ENCODE measurements at regions not wholly inside any gene's neighbourhood (a gene's known extent, or its start where the extent isn't known, plus 50 kb on each side); places are given as distances from the start of the nearest gene placed in this dataset.

DNA sequence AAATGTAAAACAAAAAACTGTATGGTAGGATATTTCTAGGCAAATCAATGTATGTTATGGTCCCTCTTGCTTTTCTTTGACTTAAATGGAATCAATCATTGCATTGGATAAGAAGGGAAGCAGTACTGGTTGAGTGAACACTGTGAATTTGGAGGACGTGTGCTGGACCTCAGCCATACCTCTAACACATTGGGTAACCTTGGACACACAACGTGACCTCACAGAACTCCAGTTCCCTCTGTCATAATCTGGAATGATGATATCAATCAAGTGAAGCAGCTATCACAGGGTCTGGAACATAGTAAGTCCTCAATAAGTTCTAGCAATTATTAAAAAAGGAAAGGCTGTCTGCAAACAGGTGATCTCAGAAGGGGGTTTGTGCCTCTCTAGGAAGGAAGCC is 474.9 kb upstream of the TCF4 start:
- no peaks in the 10 kb centered on the region for H3K27me3 Mint-ChIP-seq
- H3K4me3 Mint-ChIP-seq, result no peak overlapping the region
- no peaks in the 10 kb centered on the region for H3K4me1 Mint-ChIP-seq
- no peaks in the 10 kb centered on the region for H3K36me3 Mint-ChIP-seq
- no peak overlapping the region for H3K27ac Mint-ChIP-seq
- peaks cover 5% of the 10 kb centered on the region for H3K9me3 Mint-ChIP-seq

DNA sequence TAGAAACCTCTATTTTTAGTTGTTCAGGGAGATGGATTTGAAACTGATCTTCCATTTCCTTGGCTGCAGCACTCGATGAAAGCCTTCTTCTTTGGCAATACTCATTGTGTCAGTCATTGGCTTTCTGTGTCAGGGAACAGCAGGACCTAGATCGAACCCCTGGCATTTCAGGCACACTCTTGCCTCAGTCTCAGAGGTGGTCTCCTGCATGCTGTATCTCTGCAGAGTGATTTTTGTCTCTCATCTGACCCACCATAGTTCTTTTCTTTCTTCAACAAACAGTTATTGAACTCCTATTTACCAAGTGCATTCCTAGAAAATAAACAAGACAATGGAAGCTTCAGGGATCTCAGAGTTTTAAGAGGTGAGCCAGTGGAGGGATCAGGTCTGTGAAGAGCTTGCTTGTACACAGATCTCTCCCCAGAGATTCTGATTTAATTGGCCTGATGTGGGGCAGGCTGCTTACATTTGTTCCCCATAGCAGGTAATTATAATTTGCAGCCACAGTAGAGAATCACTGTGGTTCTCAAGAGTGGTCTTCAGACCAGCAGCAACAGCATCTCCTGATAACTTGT is 473.1 kb upstream of the TCF4 start:
- Mint-ChIP-seq H3K4me3 (no peak overlapping the region), H3K27me3 (no peaks in the 10 kb centered on the region), H3K4me1 (no peaks in the 10 kb centered on the region), H3K36me3 (no peaks in the 10 kb centered on the region), H3K27ac (no peak overlapping the region), H3K9me3 (peaks cover 5% of the 10 kb centered on the region)

DNA sequence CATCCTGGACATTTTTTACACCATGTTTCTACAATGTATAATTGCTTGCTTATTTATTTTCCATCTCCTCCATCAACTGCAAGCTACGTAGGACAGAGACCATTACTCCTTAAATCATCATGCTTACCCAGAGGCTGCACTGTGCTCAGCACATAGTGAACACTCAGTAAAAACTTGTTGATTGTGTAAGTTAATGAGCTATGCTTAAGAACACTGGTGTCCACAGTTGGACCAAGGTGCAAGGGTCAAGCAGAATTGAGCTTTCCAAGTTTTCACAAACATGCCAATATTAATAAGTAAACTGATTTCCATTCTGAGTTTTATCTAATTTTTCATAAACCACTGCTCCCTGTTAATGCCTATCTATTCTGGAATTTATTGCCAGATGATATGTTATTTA is 464.2 kb upstream of the TCF4 start:
- H3K27ac Mint-ChIP-seq, result no peak overlapping the region
- no peak overlapping the region for H3K4me3 Mint-ChIP-seq
- H3K36me3 Mint-ChIP-seq, result no peaks in the 10 kb centered on the region
- peaks cover 16% of the 10 kb centered on the region for H3K9me3 Mint-ChIP-seq
- H3K4me1 Mint-ChIP-seq, result no peaks in the 10 kb centered on the region
- no peaks in the 10 kb centered on the region for H3K27me3 Mint-ChIP-seq

DNA sequence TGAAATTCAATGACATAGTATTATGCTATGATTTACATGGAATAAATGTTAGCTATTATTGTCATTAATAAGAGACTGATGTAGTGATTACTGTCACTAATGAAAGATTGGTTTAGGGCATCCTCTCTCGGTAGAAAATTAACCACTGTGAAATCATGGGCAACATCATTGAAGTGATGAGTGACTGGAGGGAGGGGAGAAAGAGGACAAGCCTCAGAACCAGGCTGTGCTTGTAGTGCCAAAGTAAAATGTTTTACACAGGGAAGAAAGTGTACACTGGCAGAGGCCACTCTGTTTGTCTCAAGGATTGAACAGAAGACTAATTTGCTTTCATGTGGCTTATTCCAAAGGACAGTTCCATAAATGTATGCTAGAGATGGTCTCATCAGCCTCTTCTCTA is 456.2 kb upstream of the TCF4 start:
- Mint-ChIP-seq H3K36me3 (peaks cover 1% of the 10 kb centered on the region), H3K4me3 (no peak overlapping the region), H3K27ac (no peak overlapping the region), H3K9me3 (peaks cover 25% of the 10 kb centered on the region), H3K4me1 (no peaks in the 10 kb centered on the region), H3K27me3 (peaks cover 2% of the 10 kb centered on the region)

DNA sequence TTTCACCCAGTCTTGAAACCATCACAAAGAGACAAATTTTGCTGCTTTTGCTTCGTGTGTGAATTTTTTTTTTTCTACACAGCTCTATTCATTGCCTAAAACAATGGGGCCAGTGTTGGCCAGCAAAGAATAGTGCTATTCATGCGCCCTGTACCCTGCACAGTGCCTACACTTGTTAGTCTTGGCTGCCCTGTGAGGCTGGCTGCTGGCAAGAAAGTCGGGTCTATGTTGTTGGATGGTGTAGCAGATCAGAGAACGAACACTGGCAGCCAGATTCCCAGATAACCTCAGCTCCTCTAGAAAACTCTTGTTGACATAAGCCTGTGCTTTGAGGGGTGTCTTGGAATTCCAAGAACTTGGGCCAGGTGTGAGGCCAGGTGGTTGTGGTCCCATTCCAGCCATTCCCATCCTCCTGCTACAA is 455.7 kb upstream of the TCF4 start:
- Mint-ChIP-seq H3K4me1 (no peaks in the 10 kb centered on the region), H3K4me3 (no peak overlapping the region), H3K27ac (no peak overlapping the region), H3K9me3 (peaks cover 24% of the 10 kb centered on the region), H3K27me3 (peaks cover 2% of the 10 kb centered on the region), H3K36me3 (peaks cover 1% of the 10 kb centered on the region)

DNA sequence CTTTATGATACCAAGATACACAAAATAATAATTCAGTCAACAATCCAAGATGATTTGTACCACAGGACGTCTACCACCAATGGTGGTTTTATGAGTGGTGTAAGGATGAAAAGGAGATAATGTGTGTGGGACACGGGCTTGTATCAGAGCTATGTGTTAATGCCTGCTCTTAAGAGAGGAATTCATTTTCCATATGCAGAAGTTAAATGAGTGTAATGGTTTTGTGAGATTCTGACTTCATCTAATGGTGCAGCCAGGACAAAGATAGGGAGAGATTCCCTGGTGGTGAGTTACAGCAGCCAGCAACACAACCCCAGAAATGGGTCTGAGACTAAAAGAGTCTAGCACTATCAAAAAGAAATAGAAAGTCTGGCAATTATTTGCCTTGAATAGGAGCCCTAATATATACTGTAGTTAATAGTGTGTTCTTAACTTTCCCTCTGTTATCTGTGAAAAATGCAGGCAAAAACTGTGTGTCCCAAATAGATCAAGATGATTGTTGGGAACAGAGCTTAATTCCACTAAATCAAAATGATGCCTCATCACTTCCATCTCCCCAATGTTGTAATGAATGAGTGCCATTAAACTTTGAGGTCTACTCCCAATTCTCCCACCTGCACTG is 455.0 kb upstream of the TCF4 start:
- H3K4me1 Mint-ChIP-seq, result no peaks in the 10 kb centered on the region
- peaks cover 18% of the 10 kb centered on the region for H3K9me3 Mint-ChIP-seq
- H3K36me3 Mint-ChIP-seq, result peaks cover 1% of the 10 kb centered on the region
- H3K27me3 Mint-ChIP-seq, result peaks cover 2% of the 10 kb centered on the region
- H3K27ac Mint-ChIP-seq, result no peak overlapping the region
- H3K4me3 Mint-ChIP-seq, result no peak overlapping the region

DNA sequence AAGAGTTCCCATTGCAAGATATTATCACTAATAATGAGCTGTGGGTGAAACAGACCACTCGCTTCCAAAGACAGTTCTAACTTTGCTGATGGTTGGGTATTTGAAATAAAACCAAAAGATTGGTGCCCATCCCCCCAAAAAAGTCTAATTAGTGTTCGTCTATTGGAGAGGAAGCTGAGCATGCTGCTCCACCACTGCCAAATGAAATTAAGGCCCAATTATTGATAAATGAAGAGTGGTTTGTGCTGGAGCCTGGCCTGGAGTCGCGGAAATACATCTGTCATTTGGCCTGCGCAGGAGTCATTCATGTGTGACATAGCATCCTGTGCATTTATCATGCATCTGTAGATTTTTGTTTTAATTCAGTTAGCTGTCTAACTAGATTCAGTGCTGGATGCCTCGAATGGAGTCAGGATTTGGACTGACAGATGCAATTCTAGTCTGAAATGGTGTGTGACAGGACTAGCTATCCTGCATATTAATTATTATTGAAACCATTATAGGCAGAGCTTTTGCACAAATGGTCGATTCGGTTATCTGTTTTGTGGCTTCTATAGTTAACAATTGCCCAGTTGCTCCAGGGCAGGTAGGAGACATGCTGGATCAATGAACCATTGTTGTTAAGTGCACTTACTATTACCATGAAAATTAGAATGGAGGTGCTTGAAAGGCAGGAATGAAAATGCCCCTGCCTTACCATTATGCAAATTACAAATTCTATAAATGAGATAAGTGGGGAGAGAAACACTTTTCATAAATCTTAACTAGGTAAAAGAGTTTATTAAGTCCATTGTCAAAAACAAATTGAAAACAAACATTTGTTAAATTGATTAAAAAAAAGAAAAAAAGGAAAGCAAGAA is 450.4 kb upstream of the TCF4 start:
- Mint-ChIP-seq H3K9me3 (peaks cover 7% of the 10 kb centered on the region), H3K27ac (no peak overlapping the region), H3K4me1 (no peaks in the 10 kb centered on the region), H3K36me3 (no peaks in the 10 kb centered on the region), H3K27me3 (no peaks in the 10 kb centered on the region), H3K4me3 (no peak overlapping the region)

DNA sequence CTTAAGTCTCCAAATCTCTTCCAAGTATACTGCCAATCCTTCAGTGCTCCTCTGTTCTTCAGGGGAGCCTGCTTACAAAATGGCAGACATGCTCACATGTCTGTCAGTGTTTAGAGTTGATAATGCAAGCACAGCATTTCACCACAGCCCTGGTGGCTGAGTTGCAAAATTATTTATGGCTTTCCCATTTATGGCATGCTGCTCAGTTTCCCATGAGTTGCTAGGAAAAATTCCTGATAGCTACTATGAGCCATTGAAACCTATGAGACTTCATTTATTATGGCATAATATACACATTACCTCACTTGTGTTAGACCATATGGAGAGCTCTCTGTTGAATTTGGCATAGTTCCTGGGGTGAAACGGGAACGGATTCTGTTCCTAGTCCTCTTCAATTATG is 448.7 kb upstream of the TCF4 start:
- peaks cover 7% of the 10 kb centered on the region for H3K9me3 Mint-ChIP-seq
- no peak overlapping the region for H3K27ac Mint-ChIP-seq
- no peaks in the 10 kb centered on the region for H3K27me3 Mint-ChIP-seq
- H3K4me1 Mint-ChIP-seq, result no peaks in the 10 kb centered on the region
- no peaks in the 10 kb centered on the region for H3K36me3 Mint-ChIP-seq
- no peak overlapping the region for H3K4me3 Mint-ChIP-seq

DNA sequence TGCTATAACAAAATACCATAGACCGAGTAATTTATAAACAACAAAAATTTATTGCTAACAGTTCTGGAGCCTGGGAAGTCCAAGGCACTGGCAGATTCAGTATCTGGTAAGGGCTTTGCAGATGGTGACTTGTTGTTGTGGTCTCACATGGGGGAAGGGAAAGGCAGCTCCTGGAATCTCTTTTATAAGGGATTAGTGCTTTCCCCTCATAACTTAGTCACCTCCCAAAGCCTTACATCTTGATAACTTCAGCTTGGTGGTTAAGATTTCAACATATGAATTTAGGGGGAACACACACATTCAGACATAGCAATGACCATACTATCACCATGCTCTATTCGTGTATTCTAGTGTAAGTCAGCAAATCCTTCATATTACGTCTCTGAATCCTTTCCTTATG is 447.6 kb upstream of the TCF4 start:
- H3K9me3 Mint-ChIP-seq, result peaks cover 7% of the 10 kb centered on the region
- no peaks in the 10 kb centered on the region for H3K4me1 Mint-ChIP-seq

DNA sequence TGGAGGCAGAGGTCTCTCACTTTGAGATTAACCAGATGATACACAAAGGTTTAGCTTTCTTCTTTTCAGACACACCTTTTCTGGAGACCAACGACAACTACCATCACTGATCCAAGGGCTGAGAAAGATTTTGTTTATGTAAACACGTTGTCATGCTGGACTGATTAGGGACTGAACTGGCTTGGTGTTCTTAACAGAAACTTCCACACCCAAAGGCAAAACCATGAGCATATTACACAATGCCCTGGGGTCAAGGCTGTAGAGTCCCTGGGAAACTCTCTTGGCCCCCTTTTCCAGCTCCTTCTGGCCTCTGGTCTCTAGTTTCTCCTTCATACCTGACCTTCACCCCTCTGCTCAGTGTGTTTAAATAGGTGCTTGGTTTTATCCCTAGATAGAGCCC is 447.0 kb upstream of the TCF4 start:
- no peak overlapping the region for H3K4me3 Mint-ChIP-seq

More for the DNA sequence above, 447.6 kb upstream of the TCF4 start:
- H3K4me3 Mint-ChIP-seq, result no peak overlapping the region
- no peaks in the 10 kb centered on the region for H3K27me3 Mint-ChIP-seq
- H3K36me3 Mint-ChIP-seq, result no peaks in the 10 kb centered on the region
- no peak overlapping the region for H3K27ac Mint-ChIP-seq

DNA sequence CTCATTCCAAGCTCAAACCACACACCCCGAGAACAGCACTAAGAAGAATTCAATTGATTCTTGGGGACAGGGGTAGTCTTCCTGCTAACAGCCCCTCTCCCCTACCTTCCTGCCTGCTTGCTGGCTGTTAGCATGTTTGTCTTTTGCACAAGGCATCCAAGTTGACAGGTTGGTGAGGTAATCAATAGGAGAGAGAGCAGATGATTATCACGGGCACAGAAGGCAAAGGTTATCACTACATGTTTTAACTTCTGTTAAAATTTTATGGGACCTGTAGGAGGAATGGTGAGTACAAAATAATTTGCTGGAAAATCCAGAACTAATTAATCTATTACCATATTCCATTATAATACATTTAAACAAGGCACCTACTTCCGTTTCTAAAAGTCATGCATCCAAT is 442.1 kb upstream of the TCF4 start:
- no peaks in the 10 kb centered on the region for H3K27me3 Mint-ChIP-seq
- H3K9me3 Mint-ChIP-seq, result no peaks in the 10 kb centered on the region
- H3K27ac Mint-ChIP-seq, result no peak overlapping the region
- H3K36me3 Mint-ChIP-seq, result no peaks in the 10 kb centered on the region
- no peak overlapping the region for H3K4me3 Mint-ChIP-seq
- H3K4me1 Mint-ChIP-seq, result no peaks in the 10 kb centered on the region

More for the DNA sequence above, 447.0 kb upstream of the TCF4 start:
- Mint-ChIP-seq H3K27ac (no peak overlapping the region), H3K4me1 (no peaks in the 10 kb centered on the region), H3K36me3 (no peaks in the 10 kb centered on the region), H3K27me3 (no peaks in the 10 kb centered on the region), H3K9me3 (peaks cover 7% of the 10 kb centered on the region)

DNA sequence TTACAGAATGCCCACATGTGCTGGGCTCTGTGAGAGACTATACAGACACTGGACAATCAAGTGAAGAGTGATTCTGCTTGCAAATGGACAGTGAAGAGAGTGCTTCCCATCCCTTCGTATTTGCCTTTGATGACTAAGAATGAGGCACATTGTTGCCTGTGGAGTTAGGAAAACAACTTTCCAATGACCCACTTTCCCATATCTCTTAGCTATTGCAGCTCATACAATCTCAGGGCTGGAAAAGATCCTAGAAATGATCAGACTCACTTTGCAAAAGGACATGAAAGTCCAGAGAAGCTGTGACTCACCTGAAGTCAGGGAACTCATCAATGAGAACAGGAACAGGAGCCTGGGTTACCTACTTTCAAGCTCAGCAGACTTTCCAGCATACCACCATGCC is 440.5 kb upstream of the TCF4 start:
- Mint-ChIP-seq H3K27ac (no peak overlapping the region), H3K9me3 (no peaks in the 10 kb centered on the region), H3K4me1 (no peaks in the 10 kb centered on the region), H3K36me3 (no peaks in the 10 kb centered on the region), H3K4me3 (no peak overlapping the region), H3K27me3 (no peaks in the 10 kb centered on the region)

DNA sequence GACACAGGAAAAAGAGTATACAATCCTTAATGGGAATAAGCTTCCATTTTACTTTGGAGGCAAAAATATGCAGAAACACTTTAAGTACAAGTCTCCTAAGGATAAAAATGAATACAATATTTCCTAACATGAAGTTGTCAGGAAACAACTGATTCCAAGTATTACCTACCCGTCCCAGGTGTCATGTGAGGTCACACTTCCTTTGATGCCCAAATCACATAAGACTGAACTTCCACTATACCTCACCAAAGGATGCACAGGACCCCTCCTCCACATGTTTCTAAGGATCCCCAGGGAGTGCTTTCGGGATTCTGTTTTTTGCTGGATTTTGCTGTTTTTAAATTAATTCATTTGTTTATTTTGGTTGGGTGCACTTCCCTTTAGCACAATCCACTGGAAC is 438.5 kb upstream of the TCF4 start:
- H3K4me1 Mint-ChIP-seq, result no peaks in the 10 kb centered on the region
- no peaks in the 10 kb centered on the region for H3K27me3 Mint-ChIP-seq
- H3K36me3 Mint-ChIP-seq, result no peaks in the 10 kb centered on the region
- no peaks in the 10 kb centered on the region for H3K9me3 Mint-ChIP-seq
- H3K4me3 Mint-ChIP-seq, result no peak overlapping the region
- H3K27ac Mint-ChIP-seq, result no peak overlapping the region

DNA sequence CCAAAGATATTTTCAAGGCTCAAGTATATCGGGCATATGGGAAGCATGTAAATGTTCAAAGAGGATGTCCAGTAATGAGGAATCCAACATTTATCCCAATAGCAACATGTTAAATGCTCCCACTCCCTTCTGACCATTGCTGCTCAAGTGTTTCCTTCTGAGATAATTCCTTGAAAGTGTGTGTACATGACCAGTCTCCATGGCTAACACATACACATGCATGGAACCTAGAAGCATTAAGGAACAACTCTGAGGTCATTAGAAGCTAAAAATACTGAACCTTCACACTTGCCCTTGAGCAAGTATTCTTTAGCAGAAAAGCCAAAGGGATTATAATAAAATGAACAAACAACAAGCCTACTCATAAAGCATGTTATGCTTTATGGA is 433.8 kb upstream of the TCF4 start:
- no peaks in the 10 kb centered on the region for H3K36me3 Mint-ChIP-seq
- H3K9me3 Mint-ChIP-seq, result peaks cover 5% of the 10 kb centered on the region
- H3K27me3 Mint-ChIP-seq, result peaks cover 2% of the 10 kb centered on the region
- H3K4me1 Mint-ChIP-seq, result no peaks in the 10 kb centered on the region
- no peak overlapping the region for H3K4me3 Mint-ChIP-seq
- H3K27ac Mint-ChIP-seq, result no peak overlapping the region

DNA sequence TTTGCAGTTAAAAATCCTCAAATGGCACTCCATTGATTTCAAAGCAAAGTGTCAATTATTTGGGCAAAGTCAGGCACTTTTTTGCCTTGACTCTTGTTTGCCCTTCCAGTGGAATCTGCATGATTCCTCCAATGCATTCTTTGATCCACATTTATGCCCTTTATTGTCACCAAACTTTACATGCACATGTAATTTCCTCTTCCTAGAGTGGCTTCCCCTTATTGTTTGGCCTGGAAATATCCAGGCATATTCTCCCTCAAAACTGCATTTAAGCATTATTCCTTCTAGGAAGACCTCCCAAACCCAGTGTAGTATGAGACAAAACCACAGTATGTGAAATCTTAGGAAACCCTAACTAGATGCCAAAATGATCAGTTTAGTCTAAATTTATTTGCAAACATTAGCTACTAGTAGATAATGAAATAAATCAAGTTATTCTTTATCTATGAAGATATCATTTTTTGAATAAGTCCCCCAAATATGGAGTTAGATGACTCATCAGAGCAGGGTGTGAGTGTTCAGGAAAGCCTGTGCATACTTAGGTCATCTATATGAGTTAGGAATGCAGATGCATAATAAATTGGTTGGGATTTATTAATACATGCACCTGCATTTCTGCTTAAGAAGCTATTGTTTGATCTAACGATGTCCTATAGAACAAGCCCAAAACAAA is 433.3 kb upstream of the TCF4 start:
- Mint-ChIP-seq H3K27ac (no peak overlapping the region), H3K36me3 (no peaks in the 10 kb centered on the region)

DNA sequence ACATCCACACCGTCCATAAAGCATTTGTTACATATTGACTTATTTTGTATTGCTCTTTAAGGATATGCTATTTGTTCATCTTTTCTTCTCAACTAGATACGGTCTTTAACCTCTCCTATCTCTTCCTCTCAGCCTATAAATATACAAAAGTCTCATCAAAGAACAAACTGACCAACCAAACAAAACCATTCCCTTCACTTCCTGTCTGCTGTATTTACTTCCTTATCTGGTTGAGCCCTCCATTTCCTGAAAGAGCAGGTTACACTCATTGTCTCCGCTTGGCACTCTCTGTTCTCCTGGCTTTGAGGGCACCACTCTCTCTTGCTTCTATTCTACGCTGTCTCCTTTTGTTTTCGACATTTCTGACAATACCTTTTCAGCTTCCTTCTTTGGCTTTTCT is 431.9 kb upstream of the TCF4 start:
- Mint-ChIP-seq H3K27ac (no peak overlapping the region), H3K4me1 (no peaks in the 10 kb centered on the region), H3K9me3 (peaks cover 10% of the 10 kb centered on the region), H3K4me3 (no peak overlapping the region), H3K36me3 (no peaks in the 10 kb centered on the region), H3K27me3 (peaks cover 2% of the 10 kb centered on the region)

More for the DNA sequence above, 433.3 kb upstream of the TCF4 start:
- Mint-ChIP-seq H3K9me3 (peaks cover 5% of the 10 kb centered on the region), H3K27me3 (peaks cover 2% of the 10 kb centered on the region), H3K4me3 (no peak overlapping the region), H3K4me1 (no peaks in the 10 kb centered on the region)

All from activated naive CD4-positive, alpha-beta T cell treated with anti-CD3 and anti-CD28 coated beads, Interleukin-2, amount 50 U/mL, for 24 hours (primary cell).